Fibroblast of peridontal ligament (primary cell): ENCODE measurements at regions not wholly inside any gene's neighbourhood (a gene's known extent, or its start where the extent isn't known, plus 50 kb on each side); places are given as distances from the start of the nearest gene placed in this dataset.
"Not testable (repeated sequence)": the region's sequence is repeated elsewhere in the genome, so short reads cannot be mapped to it uniquely, and the experiment has no call there.

Experiments used
- DNase-seq: peaks from one replicate; pipeline ENCODE4 v3.0.0-alpha.2; 2010; ENCODE audit errors: extremely low read depth

DNA sequence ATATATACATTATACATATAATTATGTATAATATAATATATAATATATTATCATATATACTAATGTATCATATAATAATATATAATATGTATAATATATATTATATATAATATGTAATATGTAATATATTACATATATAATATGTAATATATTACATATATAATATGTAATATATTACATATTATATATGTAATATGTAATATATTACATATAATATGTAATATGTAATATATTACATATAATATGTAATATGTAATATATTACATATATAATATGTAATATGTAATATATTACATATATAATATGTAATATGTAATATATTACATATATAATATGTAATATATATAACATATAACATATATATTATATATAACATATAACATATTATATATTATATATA is 1020.9 kb downstream of the KCNMA1 start:
- DNase-seq: not testable (repeated sequence)

DNA sequence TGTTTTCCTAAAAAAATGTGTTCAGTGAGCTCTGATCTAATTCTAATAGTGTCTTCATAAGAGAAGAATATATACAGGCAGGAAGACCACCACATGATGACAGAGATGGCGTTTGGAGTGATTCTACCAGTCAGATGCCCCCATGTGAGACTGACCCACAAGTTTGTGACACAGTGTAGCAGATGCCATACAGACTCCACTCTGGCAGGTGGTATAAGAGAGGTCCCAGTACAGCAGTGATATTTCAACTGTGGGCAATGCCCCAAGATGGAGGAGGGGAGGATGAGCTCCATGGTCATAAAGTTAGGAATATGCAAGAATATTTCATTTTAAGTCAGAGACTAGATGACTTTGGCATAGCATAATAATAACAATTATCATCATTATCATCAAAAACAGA is 1022.6 kb downstream of the KCNMA1 start:
- DNase-seq: no peak
